HL-60 (cell line): ENCODE measurements at regions not wholly inside any gene's neighbourhood (a gene's known extent, or its start where the extent isn't known, plus 50 kb on each side); places are given as distances from the start of the nearest gene placed in this dataset.

Experiments
- POLR2AphosphoS5 ChIP-seq: IDR thresholded peaks from 2 replicates; pipeline ENCODE4 v1.6.1; 2012; ENCODE audit warnings: low read depth
- TF ChIP-seq, protein P1 (sequence below): IDR thresholded peaks from one replicate; pipeline ENCODE4 v1.5.1; 2011; ENCODE audit warnings: low read length, control low read depth, inconsistent platforms; ENCODE audit not compliant: insufficient read depth
- TF ChIP-seq, protein P2 (sequence below): IDR thresholded peaks from 2 replicates; pipeline ENCODE4 v1.6.1; 2012; ENCODE audit warnings: low read depth; ENCODE audit not compliant: insufficient replicate concordance

DNA sequence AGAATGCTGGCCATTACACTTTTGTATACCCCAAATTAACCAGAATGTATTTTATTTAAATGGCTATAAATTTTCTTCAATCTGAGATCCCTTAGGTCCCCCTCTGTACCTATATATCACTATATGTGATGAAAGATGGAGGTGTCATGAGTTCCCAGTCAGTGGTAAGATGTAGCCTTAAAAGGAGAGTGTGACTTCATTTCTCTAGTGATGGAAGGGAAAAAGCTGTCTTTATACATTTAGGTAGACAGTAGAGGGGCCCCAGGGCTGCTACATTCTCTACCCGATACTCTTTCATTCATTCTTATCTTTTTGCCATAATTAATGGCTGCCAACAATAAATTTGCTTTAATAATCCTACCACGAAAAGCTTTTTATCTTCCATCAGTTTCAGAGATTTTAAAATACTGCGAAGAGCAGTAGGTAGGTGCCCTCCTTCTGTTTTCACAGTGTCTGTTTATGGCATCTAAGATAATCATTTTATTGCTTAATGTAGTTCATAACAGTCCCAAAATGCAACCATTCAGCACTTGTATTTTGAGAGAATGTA is 301.3 kb downstream of the ZNF608 start:
- TF ChIP-seq, protein P1, sequence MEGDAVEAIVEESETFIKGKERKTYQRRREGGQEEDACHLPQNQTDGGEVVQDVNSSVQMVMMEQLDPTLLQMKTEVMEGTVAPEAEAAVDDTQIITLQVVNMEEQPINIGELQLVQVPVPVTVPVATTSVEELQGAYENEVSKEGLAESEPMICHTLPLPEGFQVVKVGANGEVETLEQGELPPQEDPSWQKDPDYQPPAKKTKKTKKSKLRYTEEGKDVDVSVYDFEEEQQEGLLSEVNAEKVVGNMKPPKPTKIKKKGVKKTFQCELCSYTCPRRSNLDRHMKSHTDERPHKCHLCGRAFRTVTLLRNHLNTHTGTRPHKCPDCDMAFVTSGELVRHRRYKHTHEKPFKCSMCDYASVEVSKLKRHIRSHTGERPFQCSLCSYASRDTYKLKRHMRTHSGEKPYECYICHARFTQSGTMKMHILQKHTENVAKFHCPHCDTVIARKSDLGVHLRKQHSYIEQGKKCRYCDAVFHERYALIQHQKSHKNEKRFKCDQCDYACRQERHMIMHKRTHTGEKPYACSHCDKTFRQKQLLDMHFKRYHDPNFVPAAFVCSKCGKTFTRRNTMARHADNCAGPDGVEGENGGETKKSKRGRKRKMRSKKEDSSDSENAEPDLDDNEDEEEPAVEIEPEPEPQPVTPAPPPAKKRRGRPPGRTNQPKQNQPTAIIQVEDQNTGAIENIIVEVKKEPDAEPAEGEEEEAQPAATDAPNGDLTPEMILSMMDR, result no peak
- no peak for TF ChIP-seq POLR2AphosphoS5
- TF ChIP-seq, protein P2, sequence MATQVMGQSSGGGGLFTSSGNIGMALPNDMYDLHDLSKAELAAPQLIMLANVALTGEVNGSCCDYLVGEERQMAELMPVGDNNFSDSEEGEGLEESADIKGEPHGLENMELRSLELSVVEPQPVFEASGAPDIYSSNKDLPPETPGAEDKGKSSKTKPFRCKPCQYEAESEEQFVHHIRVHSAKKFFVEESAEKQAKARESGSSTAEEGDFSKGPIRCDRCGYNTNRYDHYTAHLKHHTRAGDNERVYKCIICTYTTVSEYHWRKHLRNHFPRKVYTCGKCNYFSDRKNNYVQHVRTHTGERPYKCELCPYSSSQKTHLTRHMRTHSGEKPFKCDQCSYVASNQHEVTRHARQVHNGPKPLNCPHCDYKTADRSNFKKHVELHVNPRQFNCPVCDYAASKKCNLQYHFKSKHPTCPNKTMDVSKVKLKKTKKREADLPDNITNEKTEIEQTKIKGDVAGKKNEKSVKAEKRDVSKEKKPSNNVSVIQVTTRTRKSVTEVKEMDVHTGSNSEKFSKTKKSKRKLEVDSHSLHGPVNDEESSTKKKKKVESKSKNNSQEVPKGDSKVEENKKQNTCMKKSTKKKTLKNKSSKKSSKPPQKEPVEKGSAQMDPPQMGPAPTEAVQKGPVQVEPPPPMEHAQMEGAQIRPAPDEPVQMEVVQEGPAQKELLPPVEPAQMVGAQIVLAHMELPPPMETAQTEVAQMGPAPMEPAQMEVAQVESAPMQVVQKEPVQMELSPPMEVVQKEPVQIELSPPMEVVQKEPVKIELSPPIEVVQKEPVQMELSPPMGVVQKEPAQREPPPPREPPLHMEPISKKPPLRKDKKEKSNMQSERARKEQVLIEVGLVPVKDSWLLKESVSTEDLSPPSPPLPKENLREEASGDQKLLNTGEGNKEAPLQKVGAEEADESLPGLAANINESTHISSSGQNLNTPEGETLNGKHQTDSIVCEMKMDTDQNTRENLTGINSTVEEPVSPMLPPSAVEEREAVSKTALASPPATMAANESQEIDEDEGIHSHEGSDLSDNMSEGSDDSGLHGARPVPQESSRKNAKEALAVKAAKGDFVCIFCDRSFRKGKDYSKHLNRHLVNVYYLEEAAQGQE, result no peak
